H1 (cell line): ENCODE measurements at regions not wholly inside any gene's neighbourhood (a gene's known extent, or its start where the extent isn't known, plus 50 kb on each side); places are given as distances from the start of the nearest gene placed in this dataset.
"Not testable (repeated sequence)": the region's sequence is repeated elsewhere in the genome, so short reads cannot be mapped to it uniquely, and the experiment has no call there.

Source experiments
- CTCF ChIA-PET: fragments of 300-600 bp; sonication (Branson Sonifier 250); formaldehyde crosslinking; loops from one replicate; lab custom pipeline; 2021; ENCODE audit not compliant: partially characterized antibody; lab: Charles Lee
- POLR2A ChIA-PET: fragments of 300-600 bp; sonication (Branson Sonifier 250); formaldehyde crosslinking; loops from one replicate; lab custom pipeline; 2021; ENCODE audit warnings: inconsistent platforms; ENCODE audit not compliant: partially characterized antibody; lab: Charles Lee
- DNase-seq, 2 experiments: peaks; one replicate each; pipeline versions ENCODE4 v3.0.0 to v3.0.0-alpha.2; 2010 to 2022; ENCODE audit warnings: low spot score in 2 of 2, low read depth in 1 of 2, mixed read lengths in 1 of 2
- FAIRE-seq: peaks from 2 replicates; lab custom pipeline; 2011; peaks lifted over from hg19 to GRCh38; lab: Jason Lieb, UNC
- H2AFZ ChIP-seq: 2 replicates; pipeline ENCODE4 v1.8.1; 2012; ENCODE audit warnings: low read length, inconsistent platforms
- H2AK5ac ChIP-seq: 2 replicates; pipeline ENCODE4 v1.6.1; 2013; ENCODE audit warnings: low read depth, low read length
- H2BK120ac ChIP-seq: replicated peaks from 2 replicates; pipeline ENCODE3; 2013; ENCODE audit warnings: low read depth, low read length, inconsistent platforms
- H2BK12ac ChIP-seq: 2 replicates; pipeline ENCODE4 v1.6.1; 2013; ENCODE audit warnings: low read depth, low read length
- H2BK15ac ChIP-seq: 2 replicates; pipeline ENCODE4 v1.6.1; 2013; ENCODE audit warnings: low read length
- H2BK20ac ChIP-seq: 2 replicates; pipeline ENCODE4 v1.6.1; 2013; ENCODE audit warnings: low read length
- H2BK5ac ChIP-seq: 2 replicates; pipeline ENCODE4 v1.6.1; 2013; ENCODE audit warnings: low read depth, low read length
- H3K14ac ChIP-seq: 2 replicates; pipeline ENCODE4 v1.6.1; 2013; ENCODE audit warnings: inconsistent platforms; ENCODE audit not compliant: insufficient read length
- H3K18ac ChIP-seq: 2 replicates; pipeline ENCODE4 v1.6.1; 2013; ENCODE audit warnings: low read length; ENCODE audit errors: extremely low read depth
- H3K23ac ChIP-seq: 2 replicates; pipeline ENCODE4 v1.6.1; 2013; ENCODE audit warnings: inconsistent platforms; ENCODE audit not compliant: insufficient read length
- H3K23me2 ChIP-seq: 2 replicates; pipeline ENCODE4 v1.6.1; 2013; ENCODE audit warnings: low read depth, low read length
- H3K27ac ChIP-seq: 2 replicates; pipeline ENCODE4 v1.6.1; 2011; ENCODE audit warnings: low read depth, low read length, inconsistent platforms
- H3K27me3 ChIP-seq, 4 experiments: replicated peaks in 1 of 4; 1 replicate in 1 of 4; 2 replicates in 3 of 4; pipeline versions ENCODE4 v1.6.1 to v1.8.1; 2011 to 2013; ENCODE audit warnings: low read length in 3 of 4, mild to moderate bottlenecking in 3 of 4, inconsistent platforms in 2 of 4, mixed read lengths in 2 of 4, moderate library complexity in 1 of 4; ENCODE audit not compliant: control insufficient read depth in 3 of 4, insufficient read depth in 3 of 4; ENCODE audit errors: extremely low read depth in 1 of 4
- H3K36me3 ChIP-seq, 4 experiments: 2 replicates each; pipeline versions ENCODE4 v1.6.1 to v1.8.1; 2011 to 2013; ENCODE audit warnings: mild to moderate bottlenecking in 4 of 4, low read length in 3 of 4, moderate library complexity in 2 of 4, control low read depth in 1 of 4, inconsistent platforms in 1 of 4; ENCODE audit not compliant: insufficient read depth in 4 of 4, control insufficient read depth in 2 of 4
- H3K4ac ChIP-seq: replicated peaks from 2 replicates; pipeline ENCODE3; 2013; ENCODE audit warnings: low read length, low read depth, mixed read lengths, inconsistent platforms; ENCODE audit not compliant: insufficient read length
- H3K4me1 ChIP-seq, 4 experiments: replicated peaks in 1 of 4; 1 replicate in 1 of 4; 2 replicates in 3 of 4; pipeline versions ENCODE4 v1.6.1 to v1.8.1; 2011 to 2013; ENCODE audit warnings: low read length in 3 of 4, inconsistent platforms in 2 of 4, mixed read lengths in 1 of 4; ENCODE audit not compliant: insufficient read depth in 4 of 4, control insufficient read depth in 3 of 4
- H3K4me2 ChIP-seq, 2 experiments: 2 replicates each; pipeline versions ENCODE4 v1.6.1 to v1.8.1; 2011 to 2013; ENCODE audit warnings: low read depth in 2 of 2, low read length in 2 of 2, control low read depth in 1 of 2, inconsistent platforms in 1 of 2, mild to moderate bottlenecking in 1 of 2; ENCODE audit not compliant: insufficient read depth in 1 of 2
- H3K4me3 ChIP-seq, 4 experiments: fragments of 200-600, 300-600 bp in 1 of 4; sonication (generic), shearing (Covaris generic), sonication (Bioruptor Twin) in 1 of 4; 2 replicates each; pipeline versions ENCODE4 v1.5.1 to v1.8.1; 2011 to 2016; ENCODE audit warnings: low read length in 4 of 4, low read depth in 3 of 4, control low read depth in 2 of 4, inconsistent platforms in 2 of 4, mild to moderate bottlenecking in 2 of 4, mixed read lengths in 1 of 4, moderate library complexity in 1 of 4; ENCODE audit not compliant: insufficient read depth in 2 of 4; ENCODE audit errors: extremely low read depth in 1 of 4
- H3K56ac ChIP-seq: replicated peaks from 2 replicates; pipeline ENCODE3; 2013; ENCODE audit warnings: low read depth, mild to moderate bottlenecking, mixed read lengths, low read length, inconsistent platforms; ENCODE audit not compliant: insufficient read length
- H3K79me1 ChIP-seq: 2 replicates; pipeline ENCODE4 v1.6.1; 2013; ENCODE audit warnings: low read depth, low read length, control low read depth
- H3K79me2 ChIP-seq, 2 experiments: 2 replicates each; pipeline versions ENCODE4 v1.6.1 to v1.8.1; 2012 to 2013; ENCODE audit warnings: low read length in 2 of 2, mild to moderate bottlenecking in 2 of 2, inconsistent platforms in 1 of 2; ENCODE audit not compliant: insufficient read depth in 2 of 2, control insufficient read depth in 1 of 2
- H3K9ac ChIP-seq, 4 experiments: replicated peaks in 1 of 4; 1 replicate in 1 of 4; 2 replicates in 3 of 4; pipeline versions ENCODE4 v1.6.1 to v1.8.1; 2011 to 2013; ENCODE audit warnings: low read depth in 3 of 4, low read length in 3 of 4, control low read depth in 2 of 4, mild to moderate bottlenecking in 2 of 4, moderate library complexity in 2 of 4, inconsistent platforms in 1 of 4; ENCODE audit errors: extremely low read depth in 1 of 4
- H3K9me3 ChIP-seq, 2 experiments: 2 replicates each; pipeline versions ENCODE4 v1.6.1 to v1.8.1; 2012 to 2013; ENCODE audit warnings: mild to moderate bottlenecking in 2 of 2, moderate library complexity in 2 of 2, control low read depth in 1 of 2, inconsistent platforms in 1 of 2, low read depth in 1 of 2, low read length in 1 of 2, mixed read lengths in 1 of 2; ENCODE audit not compliant: insufficient read depth in 2 of 2
- H4K20me1 ChIP-seq, 2 experiments: replicated peaks in 1 of 2; 2 replicates each; pipeline versions ENCODE3 to v1.8.1; 2011 to 2013; ENCODE audit warnings: inconsistent platforms in 2 of 2, low read length in 2 of 2, mild to moderate bottlenecking in 1 of 2; ENCODE audit not compliant: insufficient read depth in 2 of 2, control insufficient read depth in 1 of 2
- H4K5ac ChIP-seq: 2 replicates; pipeline ENCODE4 v1.6.1; 2013; ENCODE audit warnings: low read length, low read depth, mixed read lengths, inconsistent platforms; ENCODE audit not compliant: insufficient read length
- H4K8ac ChIP-seq: 2 replicates; pipeline ENCODE4 v1.8.0; 2013; ENCODE audit warnings: mild to moderate bottlenecking, moderate library complexity, low read length, inconsistent platforms; ENCODE audit not compliant: insufficient read depth; ENCODE audit errors: extremely low read depth
- H4K91ac ChIP-seq: replicated peaks from 2 replicates; pipeline ENCODE3; 2013; ENCODE audit warnings: low read length, mixed read lengths, inconsistent platforms; ENCODE audit not compliant: insufficient read length
- WGBS, 2 experiments: shearing (Covaris generic) in 1 of 2; methylation state at CpG; one replicate each; pipeline versions ENCODE4 v1.1.6 to v1.1.7; 2013 to 2015; ENCODE audit warnings: low lambda C conversion rate in 2 of 2, mixed read lengths in 2 of 2, inconsistent platforms in 1 of 2, low coverage in 1 of 2, missing lambda C conversion rate in 1 of 2; ENCODE audit not compliant: insufficient replicate concordance in 2 of 2, insufficient coverage in 1 of 2, insufficient read length in 1 of 2; ENCODE audit errors: extremely low coverage in 1 of 2, missing lambda C conversion rate in 1 of 2; 5-methylcytosine and 5-hydroxymethylcytosine counted together

DNA sequence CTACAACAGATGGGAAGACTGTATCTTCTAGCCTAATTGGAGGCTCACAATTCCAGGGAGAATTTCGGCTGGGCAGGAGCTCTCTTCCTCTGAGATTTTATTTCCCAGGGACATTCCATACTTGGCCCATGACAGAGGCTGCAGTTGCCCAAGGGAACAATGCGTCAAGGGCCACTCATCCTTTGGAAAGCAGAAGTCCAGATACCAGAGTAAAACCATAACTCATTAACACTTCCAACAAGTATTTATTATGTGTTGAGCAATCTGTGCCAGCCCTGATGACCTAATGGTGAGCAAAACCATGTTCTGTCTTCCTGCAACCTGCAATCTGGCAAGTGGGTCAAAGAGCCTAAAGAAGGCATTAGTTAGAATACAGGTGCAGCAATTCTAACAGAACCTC, 191.2 kb upstream of the IRF2BP2 start:
- H4K8ac ChIP-seq, H3K56ac ChIP-seq, H2BK15ac ChIP-seq, FAIRE-seq, H3K27me3 ChIP-seq, H2AK5ac ChIP-seq, H3K9me3 ChIP-seq, DNase-seq, H3K4me1 ChIP-seq, H3K4me3 ChIP-seq, H2BK12ac ChIP-seq, H3K79me2 ChIP-seq, H2BK20ac ChIP-seq, H3K14ac ChIP-seq, H3K23ac ChIP-seq, H4K20me1 ChIP-seq, H3K36me3 ChIP-seq, H3K18ac ChIP-seq, H4K5ac ChIP-seq, POLR2A ChIA-PET, H3K23me2 ChIP-seq, H3K79me1 ChIP-seq, H2BK120ac ChIP-seq, H3K4me2 ChIP-seq, H3K9ac ChIP-seq, H3K4ac ChIP-seq, H4K91ac ChIP-seq, H3K27ac ChIP-seq, H2AFZ ChIP-seq, H2BK5ac ChIP-seq: not testable (repeated sequence)
- no CpG with 5 or more reads among the region's 2 CpGs for WGBS, 2 experiments
- CTCF ChIA-PET: interaction anchor here (0.6 kb wide), 1 partner anchor 530 kb away, joined by 3 read pairs; no protein-coding TSS in a partner anchor

DNA sequence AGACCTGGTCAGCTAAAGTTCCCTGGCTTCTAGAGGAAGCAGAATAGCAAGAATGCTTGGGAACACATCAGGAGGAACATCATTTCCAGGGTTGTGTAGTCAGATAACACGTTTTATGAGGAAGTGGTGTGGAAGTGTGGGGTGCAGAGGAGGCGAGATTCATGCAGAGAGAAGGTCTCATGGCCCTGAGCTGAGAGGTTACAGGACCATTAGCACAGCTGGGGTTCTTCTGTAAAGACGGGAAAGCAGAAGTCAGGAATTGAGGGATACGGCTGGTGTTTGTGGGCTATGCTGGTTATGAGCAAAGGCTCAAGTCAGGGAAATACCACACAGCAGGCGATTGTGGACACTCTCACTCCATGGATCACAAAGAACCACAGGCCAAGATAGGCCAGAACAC, 190.6 kb upstream of the IRF2BP2 start:
- 80% methylated on average over 4 of the region's 5 CpGs; no CpG with 5 or more reads in 1 of the 2 experiments for WGBS, 2 experiments
- H4K5ac ChIP-seq, H3K4ac ChIP-seq, CTCF ChIA-PET, H3K79me1 ChIP-seq, H3K4me3 ChIP-seq, H4K91ac ChIP-seq, H3K36me3 ChIP-seq, POLR2A ChIA-PET, H3K79me2 ChIP-seq, H3K14ac ChIP-seq, H2BK15ac ChIP-seq, H3K56ac ChIP-seq, H3K4me1 ChIP-seq, H2BK120ac ChIP-seq, H3K23me2 ChIP-seq, H4K20me1 ChIP-seq, H2BK5ac ChIP-seq, FAIRE-seq, H4K8ac ChIP-seq, H2BK20ac ChIP-seq, H3K23ac ChIP-seq, H2AK5ac ChIP-seq, H3K9ac ChIP-seq, H3K18ac ChIP-seq, H3K27ac ChIP-seq, H2AFZ ChIP-seq, H3K27me3 ChIP-seq, H2BK12ac ChIP-seq, H3K9me3 ChIP-seq, H3K4me2 ChIP-seq, DNase-seq: not testable (repeated sequence)
